Sigmoid colon (tissue), 4 donors: ENCODE measurements at regions not wholly inside any gene's neighbourhood (a gene's known extent, or its start where the extent isn't known, plus 50 kb on each side); places are given as distances from the start of the nearest gene placed in this dataset.

Experiments used
- CTCF ChIP-seq, 4 experiments: fragments of 450-650 bp in 3 of 4; fragments of 200-600 bp in 1 of 4; IDR thresholded peaks; one replicate each; pipeline ENCODE4 v1.5.1; 2016 to 2019; ENCODE audit warnings: antibody characterized with exemption in 4 of 4, mild to moderate bottlenecking in 3 of 4, moderate library complexity in 2 of 4
- EP300 ChIP-seq, 4 donors: sonication (generic); formaldehyde crosslinking; IDR thresholded peaks; one replicate each; pipeline ENCODE4 v1.6.1; 2017; ENCODE audit warnings: antibody characterized with exemption in 4 of 4
- POLR2A ChIP-seq, 2 donors: fragments of 450-650 bp; IDR thresholded peaks; one replicate each; pipeline ENCODE4 v1.6.1; 2016; ENCODE audit warnings: antibody characterized with exemption in 2 of 2, mild to moderate bottlenecking in 2 of 2, moderate library complexity in 2 of 2

GRCh38 chr21:31397030-31397429 lies 53.0 kb upstream of the TIAM1 start:
- TF ChIP-seq CTCF (IDR thresholded peaks at IDR 0.05) (no peak), POLR2A (IDR thresholded peaks at IDR 0.05) (no peak), EP300 (IDR thresholded peaks at IDR 0.05) (no peak)
